ENCODE measurements at regions not wholly inside any gene's neighbourhood (a gene's known extent, or its start where the extent isn't known, plus 50 kb on each side); places are given as distances from the start of the nearest gene placed in this dataset.

- intact Hi-C loops (cut with DNase I, micrococcal nuclease) = no loop called here
Measured at GRCh38 chr13:40486518-40487163, 179.8 kb downstream of the FOXO1 start.

GRCh38 chr13:40488869-40489391, 177.5 kb downstream of the FOXO1 start:
- no peak for TF ChIP-seq CTCF (IDR thresholded peaks at IDR 0.05)
- intact Hi-C loops (cut with DNase I, micrococcal nuclease) = no loop called here
- no peak for ATAC-seq
- Histone ChIP-seq H3K9me3 (no peaks in the 10 kb centered on the region), H3K4me3 (no peak overlapping the region), H3K36me3 (ENCODE audit: low read depth) (no peaks in the 10 kb centered on the region), H3K4me1 (ENCODE audit: low read depth) (peaks cover 2% of the 10 kb centered on the region)
- DNase-seq = no peak

More at GRCh38 chr13:40486518-40487163, 179.8 kb downstream of the FOXO1 start:
- Histone ChIP-seq H3K4me1 (ENCODE audit: low read depth) (peaks cover 2% of the 10 kb centered on the region), H3K4me3 (no peak overlapping the region), H3K36me3 (ENCODE audit: low read depth) (no peaks in the 10 kb centered on the region), H3K9me3 (no peaks in the 10 kb centered on the region)
- DNase-seq = no peak
- no peak for ATAC-seq
- TF ChIP-seq CTCF (IDR thresholded peaks at IDR 0.05) = no peak

GRCh38 chr13:40490086-40490758, 176.2 kb downstream of the FOXO1 start:
- Histone ChIP-seq H3K36me3 (ENCODE audit: low read depth) (no peaks in the 10 kb centered on the region), H3K9me3 (no peaks in the 10 kb centered on the region), H3K4me3 (no peak overlapping the region), H3K4me1 (ENCODE audit: low read depth) (peaks cover 1% of the 10 kb centered on the region)
- no peak for TF ChIP-seq CTCF (IDR thresholded peaks at IDR 0.05)
- intact Hi-C loops (cut with DNase I, micrococcal nuclease) = no loop called here
- DNase-seq (peak in 1 of 3 donors; percentile 63), ATAC-seq (peak; percentile 51)

GRCh38 chr13:40492511-40492910, 173.9 kb downstream of the FOXO1 start:
- intact Hi-C loops (cut with DNase I, micrococcal nuclease) = no loop called here
- no peak for ATAC-seq
- Histone ChIP-seq H3K9me3 (no peaks in the 10 kb centered on the region), H3K36me3 (ENCODE audit: low read depth) (no peaks in the 10 kb centered on the region), H3K4me1 (ENCODE audit: low read depth) (no peaks in the 10 kb centered on the region), H3K4me3 (no peak overlapping the region)
- no peak for DNase-seq
- TF ChIP-seq CTCF (IDR thresholded peaks at IDR 0.05) = no peak

GRCh38 chr13:40494513-40494912, 171.9 kb downstream of the FOXO1 start:
- TF ChIP-seq CTCF (IDR thresholded peaks at IDR 0.05) = no peak
- ATAC-seq (peak; percentile 45), DNase-seq (no peak)
- H3K36me3 ChIP-seq (ENCODE audit: low read depth) = no peaks in the 10 kb centered on the region
- no peak overlapping the region for H3K4me3 ChIP-seq
- no peaks in the 10 kb centered on the region for H3K9me3 ChIP-seq
- intact Hi-C loops (cut with DNase I, micrococcal nuclease) = no loop called here
- no peaks in the 10 kb centered on the region for H3K4me1 ChIP-seq (ENCODE audit: low read depth)

Data from mucosa of descending colon (tissue), 3 donors.